ENCODE measurements at regions not wholly inside any gene's neighbourhood (a gene's known extent, or its start where the extent isn't known, plus 50 kb on each side); places are given as distances from the start of the nearest gene placed in this dataset.
"Not testable (repeated sequence)": the region's sequence is repeated elsewhere in the genome, so short reads cannot be mapped to it uniquely, and the experiment has no call there.

- DNase-seq (ENCODE audit: low read depth), result peak; percentile 81
Observed at GRCh38 chr6:140040396-140040795, 665.9 kb upstream of the CITED2 start.

- no peak for DNase-seq (ENCODE audit: low read depth)
Observed at GRCh38 chr6:140039364-140039763, 664.9 kb upstream of the CITED2 start.

DNA sequence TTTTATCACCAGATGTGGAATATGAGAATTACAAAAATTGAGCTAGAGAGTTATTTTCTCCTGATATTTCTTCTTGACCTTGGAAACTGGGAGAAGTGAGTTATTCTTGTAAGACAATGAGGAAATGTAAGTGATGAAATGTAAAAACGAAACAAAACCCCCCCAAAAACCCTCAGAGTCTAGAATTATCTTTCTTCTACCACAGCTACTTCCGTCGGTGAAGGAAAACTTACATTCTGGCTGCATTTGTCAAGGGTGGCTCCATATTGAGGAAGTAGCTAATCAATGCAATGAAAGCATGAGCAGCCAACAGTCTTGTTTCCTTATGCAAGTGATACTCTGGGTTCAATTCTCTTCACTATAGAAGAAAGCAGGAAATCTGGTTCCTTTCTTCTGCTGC lies 661.7 kb upstream of the CITED2 start:
- DNase-seq (ENCODE audit: low read depth), result no peak

GRCh38 chr6:140032189-140032588 lies 657.7 kb upstream of the CITED2 start:
- no peak for DNase-seq (ENCODE audit: low read depth)

DNA sequence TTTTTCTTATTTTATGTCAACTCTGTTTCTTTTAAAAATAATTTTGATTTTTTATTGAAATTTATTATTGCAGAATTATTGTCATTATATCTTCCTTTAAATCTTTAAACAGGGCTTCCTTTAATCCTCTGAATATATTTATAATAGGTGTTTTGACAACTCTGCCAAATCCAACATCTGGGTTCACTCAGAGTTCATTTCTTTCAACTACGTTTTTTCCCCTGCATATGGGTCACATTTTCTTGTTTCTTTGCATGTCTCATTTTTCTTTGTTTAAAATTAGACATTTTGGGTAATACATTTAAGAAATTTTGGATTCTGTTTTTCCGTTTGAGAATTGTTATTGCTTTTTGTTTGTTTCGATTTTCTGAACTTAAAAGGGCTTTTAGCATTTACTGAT lies 655.1 kb upstream of the CITED2 start:
- no peak for DNase-seq (ENCODE audit: low read depth)

GRCh38 chr6:140027219-140027618 lies 652.8 kb upstream of the CITED2 start:
- no peak for DNase-seq (ENCODE audit: low read depth)

DNA sequence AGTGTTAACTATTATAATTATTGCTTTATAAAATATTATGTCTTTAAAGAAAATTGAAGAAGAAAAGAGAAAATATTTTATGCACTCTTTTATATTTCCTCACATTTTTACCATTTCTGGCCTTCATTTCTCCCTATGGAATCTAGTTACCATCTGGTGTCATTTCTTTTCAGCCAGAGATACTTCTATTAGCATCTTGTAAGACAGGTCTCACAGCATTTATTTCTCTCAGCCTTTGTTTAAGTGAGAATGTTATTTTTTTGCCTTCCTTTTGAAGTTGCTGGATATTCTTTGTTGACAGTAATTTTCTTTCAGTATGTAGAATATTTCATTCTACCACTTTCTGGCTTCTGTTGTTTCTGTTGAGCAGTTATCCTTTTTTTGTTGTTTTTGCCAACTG lies 652.1 kb upstream of the CITED2 start:
- no peak for DNase-seq (ENCODE audit: low read depth)

GRCh38 chr6:140025171-140025570 lies 650.7 kb upstream of the CITED2 start:
- no peak for DNase-seq (ENCODE audit: low read depth)

DNA sequence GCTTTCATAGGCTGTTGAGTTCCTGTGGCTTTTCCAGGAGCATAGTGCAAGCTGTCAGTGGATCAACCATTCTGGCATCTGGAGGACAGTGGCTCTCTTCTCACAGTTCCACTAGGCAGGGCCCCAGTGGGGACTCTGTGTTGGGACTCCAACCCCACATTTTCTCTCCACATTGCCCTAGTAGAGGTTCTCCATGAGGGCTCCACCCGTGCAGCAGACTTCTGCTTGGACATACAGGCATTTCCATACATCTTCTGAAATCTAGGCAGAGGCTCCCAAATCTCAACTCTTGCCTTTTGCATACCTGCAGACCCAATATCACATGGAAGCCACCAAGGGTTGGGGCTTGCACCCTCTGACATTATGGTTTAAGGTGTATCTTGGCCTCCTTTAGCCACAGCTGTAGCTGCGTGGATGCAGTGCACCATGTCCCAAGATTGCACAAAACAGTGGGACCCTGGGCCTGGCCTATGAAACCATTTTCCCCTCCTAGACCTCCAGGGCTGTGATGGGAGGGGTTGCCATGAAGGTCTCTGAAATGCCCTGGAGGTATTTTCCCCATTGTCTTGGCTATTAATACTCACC lies 645.9 kb upstream of the CITED2 start:
- DNase-seq (ENCODE audit: low read depth), result no peak

- no peak for DNase-seq (ENCODE audit: low read depth)
Observed at GRCh38 chr6:140018588-140018987, 644.1 kb upstream of the CITED2 start.

DNA sequence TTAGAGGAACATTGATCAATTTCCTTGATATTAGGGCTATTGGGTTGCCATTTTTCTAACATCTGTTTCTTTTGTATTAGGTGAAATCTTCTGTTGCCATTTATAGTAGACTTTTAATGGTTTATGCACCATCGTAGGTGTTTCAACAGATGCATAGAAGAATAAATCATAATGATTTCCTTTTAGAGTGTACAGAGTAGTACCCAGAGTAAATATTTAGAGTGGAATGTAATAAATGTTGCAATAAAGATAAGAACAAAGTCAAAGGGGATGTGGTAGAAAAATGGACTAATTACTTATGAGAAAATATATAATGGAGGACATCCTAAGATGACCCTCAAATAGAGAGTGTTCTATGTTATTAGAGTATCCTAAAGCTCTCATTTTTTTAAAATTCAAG lies 643.0 kb upstream of the CITED2 start:
- no peak for DNase-seq (ENCODE audit: low read depth)

DNA sequence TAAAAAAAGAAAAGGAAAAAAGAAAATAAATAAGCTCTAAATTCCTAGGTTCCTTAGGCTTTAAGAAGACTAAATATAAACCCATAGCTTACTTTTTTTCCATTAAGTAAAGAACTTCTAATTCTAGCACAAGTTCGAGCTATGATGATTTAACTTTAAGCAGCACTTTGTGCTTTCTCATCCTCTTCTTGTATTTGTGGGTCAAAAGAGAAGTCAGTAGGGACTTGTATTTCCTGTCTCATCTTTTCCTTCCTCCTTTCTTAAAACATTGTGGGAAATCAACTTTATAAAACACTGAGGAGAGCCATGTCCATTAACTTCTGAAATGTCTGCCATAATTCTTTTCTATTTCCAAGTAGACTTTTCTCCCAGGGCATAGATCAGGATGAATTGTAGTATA lies 637.7 kb upstream of the CITED2 start:
- DNase-seq (ENCODE audit: low read depth), result no peak

GRCh38 chr6:140011537-140011936 lies 637.1 kb upstream of the CITED2 start:
- no peak for DNase-seq (ENCODE audit: low read depth)

DNA sequence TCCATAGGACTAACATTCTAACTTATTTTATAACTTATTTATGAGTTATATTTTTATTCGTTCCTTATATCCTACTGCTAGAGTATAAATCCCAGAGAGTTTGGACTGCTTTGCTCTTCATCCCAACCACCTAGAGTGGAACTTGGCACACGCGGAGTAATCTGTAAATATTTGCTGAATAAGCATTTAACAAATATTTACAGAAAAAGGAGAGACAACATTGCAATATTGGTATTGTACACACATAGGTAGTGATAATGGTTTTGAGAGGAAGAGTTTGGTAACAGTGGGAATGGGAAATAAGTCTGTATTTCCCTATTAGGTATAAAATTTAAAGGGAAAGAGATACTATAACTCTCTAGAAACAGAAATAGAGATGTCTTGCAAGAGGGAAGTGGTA lies 634.8 kb upstream of the CITED2 start:
- no peak for DNase-seq (ENCODE audit: low read depth)

- DNase-seq (ENCODE audit: low read depth), result no peak
Observed at GRCh38 chr6:140007525-140007924, 633.1 kb upstream of the CITED2 start.

DNA sequence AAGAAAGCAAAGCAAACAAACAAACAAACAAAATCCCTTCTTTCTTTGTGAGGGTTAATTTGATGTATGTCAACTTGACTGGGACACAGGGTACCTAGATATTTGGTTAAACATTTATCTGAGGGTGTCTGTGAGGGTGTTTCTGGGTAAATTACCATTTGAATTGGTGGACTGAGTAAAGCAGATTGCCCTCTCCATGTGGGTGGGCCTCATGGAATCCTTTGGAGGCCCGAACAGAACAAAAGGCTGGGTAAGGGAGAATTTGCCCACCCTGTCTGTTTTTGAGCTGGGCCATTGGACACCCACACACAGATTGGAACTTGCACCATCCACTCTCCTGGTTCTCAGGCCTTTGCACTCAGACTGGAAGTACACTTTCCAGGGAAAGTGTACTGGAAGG lies 628.8 kb upstream of the CITED2 start:
- no peak for DNase-seq (ENCODE audit: low read depth)

GRCh38 chr6:140002396-140003022 lies 628.1 kb upstream of the CITED2 start:
- no peak for DNase-seq (ENCODE audit: low read depth)

- DNase-seq (ENCODE audit: low read depth), result peak; percentile 51
Observed at GRCh38 chr6:140001821-140002341, 627.4 kb upstream of the CITED2 start.

- DNase-seq (ENCODE audit: low read depth), result peak; percentile 45
Observed at GRCh38 chr6:140001005-140001404, 626.6 kb upstream of the CITED2 start.

- DNase-seq (ENCODE audit: low read depth), result not testable (repeated sequence)
Observed at GRCh38 chr6:139999661-140000060, 625.2 kb upstream of the CITED2 start.

- DNase-seq (ENCODE audit: low read depth), result not testable (repeated sequence)
Observed at GRCh38 chr6:139998478-139998877, 624.0 kb upstream of the CITED2 start.

DNA sequence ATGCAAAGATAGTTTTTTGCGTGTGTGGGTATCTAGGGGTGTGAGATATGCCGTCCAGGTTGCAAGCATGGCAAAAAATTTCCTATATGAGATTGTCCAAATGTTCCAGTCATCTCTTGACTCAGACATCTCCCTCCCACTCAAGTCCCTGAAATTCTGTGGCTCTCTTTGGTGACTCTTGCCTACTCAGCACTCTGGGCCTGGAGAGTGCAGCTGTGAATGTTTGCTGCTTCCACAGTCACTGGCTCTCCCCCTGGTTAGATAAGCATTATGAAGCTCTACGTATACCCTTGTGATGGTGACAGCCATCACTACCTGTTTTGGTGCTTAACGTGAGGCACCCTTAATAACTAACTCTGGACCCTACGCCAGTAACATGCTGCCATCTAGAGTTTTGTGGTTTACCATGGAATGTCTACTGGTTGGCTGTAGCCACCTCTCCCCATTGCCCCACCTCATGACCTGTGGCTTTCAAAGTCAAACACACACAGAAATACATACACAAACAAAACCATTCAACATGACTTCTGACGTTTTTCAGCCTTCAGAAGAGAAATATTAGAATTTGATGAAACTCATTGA lies 621.9 kb upstream of the CITED2 start:
- DNase-seq (ENCODE audit: low read depth), result no peak

GRCh38 chr6:139994998-139995397 lies 620.5 kb upstream of the CITED2 start:
- DNase-seq (ENCODE audit: low read depth), result no peak
